Dedifferentiated amniotic fluid mesenchymal stem cell (primary cell): ENCODE measurements at regions not wholly inside any gene's neighbourhood (a gene's known extent, or its start where the extent isn't known, plus 50 kb on each side); places are given as distances from the start of the nearest gene placed in this dataset.
A peak's percentile ranks its signal among the peaks of the same experiment; 100 is the strongest.
"Not testable (repeated sequence)": the region's sequence is repeated elsewhere in the genome, so short reads cannot be mapped to it uniquely, and the experiment has no call there.

Source experiments
- DNase-seq: peaks from one replicate; pipeline ENCODE4 v3.0.0-alpha.2; 2016; ENCODE audit errors: extremely low spot score

GRCh38 chr20:29881107-29881506 lies 1376.4 kb upstream of the DEFB115 start:
- peak; percentile 40 for DNase-seq

DNA sequence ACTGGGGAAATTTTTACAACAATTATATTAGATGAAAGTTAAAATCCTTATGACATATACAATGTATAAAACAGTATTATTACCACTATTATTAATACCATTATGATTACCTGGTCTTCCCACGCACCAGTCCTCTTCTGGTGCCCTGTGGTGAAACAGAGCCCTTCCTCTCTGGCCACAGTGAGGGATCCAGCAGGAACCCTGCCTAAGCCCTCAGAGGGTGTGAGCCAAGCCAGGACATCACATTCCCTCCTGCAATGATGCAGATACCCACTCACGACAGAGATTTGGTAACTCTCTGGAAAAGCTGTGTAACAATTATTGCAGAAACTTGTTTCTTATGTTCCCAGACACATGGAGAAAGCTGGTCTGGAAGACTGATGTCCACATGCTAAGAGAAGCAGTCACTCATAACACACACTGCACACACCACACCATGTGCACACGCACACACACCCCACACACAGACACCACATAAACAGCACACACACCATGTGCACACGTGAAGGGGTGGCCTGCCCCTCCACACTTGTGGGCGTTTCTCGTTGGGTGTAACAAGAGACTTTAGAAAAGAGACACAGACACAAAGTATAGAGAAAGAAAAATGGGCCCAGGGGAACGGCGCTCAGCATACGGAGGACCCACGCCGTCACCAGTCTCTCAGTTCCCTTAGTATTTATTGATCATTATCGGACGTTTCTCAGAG lies 1373.8 kb upstream of the DEFB115 start:
- DNase-seq, result peak; percentile 11

DNA sequence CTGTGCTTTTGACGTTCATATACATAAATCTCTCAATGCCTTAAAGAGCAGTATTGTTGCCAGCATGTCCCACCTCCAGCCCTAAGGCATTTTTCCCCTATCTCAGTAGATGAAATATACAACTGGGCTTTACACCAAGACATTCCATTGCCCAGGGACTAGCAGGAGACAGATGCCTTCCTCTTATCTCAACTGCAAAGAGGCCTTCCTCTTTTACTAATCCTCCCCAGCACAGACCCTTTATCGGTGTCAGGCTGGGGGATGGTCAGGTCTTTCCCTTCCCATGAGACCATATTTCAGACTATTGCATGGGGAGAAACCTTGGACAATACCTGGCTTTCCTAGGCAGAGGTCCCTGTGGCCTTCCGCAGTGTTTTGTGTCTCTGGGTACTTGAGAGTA lies 1373.1 kb upstream of the DEFB115 start:
- DNase-seq, result not testable (repeated sequence)

DNA sequence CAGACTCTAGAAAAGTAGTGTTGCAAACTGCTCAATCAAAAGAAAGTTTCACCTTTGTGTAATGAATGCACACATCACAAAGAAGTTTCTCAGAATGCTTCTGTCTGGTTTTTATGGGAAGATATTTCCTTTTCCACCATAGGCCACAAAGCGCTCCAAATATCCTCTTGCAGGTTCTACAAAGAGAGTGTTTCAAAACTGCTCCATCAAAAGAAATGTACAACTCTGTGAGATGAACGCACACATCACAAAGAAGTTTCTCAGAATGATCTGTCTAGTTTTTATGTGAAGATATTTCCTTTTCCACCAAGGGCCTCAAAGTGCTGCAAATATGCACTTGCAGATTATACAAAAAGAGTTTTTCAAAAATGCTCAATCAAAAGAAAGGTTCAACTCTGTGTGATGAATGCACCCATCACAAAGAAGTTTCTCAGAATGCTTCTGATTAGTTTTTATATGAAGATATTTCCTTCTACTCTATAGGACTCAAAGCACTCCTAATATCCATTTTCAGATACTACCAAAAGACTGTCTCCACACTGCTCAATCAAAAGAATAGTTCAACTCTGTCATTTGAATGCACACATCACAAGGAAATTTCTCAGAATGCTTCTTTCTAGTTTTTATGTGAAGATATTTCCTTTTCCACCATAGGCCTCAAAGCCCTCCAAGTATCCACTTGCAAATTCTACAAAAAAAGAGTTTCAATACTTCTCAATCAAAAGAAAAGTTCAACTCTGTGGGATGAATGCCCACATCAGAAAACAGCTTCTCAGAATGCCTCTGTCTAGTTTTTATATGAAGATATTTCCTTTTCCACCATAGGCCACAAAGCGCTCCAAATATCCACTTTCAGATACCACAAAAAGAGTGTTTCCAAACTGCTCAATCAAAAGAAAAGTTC lies 1371.9 kb upstream of the DEFB115 start:
- DNase-seq, result peak; percentile 51

DNA sequence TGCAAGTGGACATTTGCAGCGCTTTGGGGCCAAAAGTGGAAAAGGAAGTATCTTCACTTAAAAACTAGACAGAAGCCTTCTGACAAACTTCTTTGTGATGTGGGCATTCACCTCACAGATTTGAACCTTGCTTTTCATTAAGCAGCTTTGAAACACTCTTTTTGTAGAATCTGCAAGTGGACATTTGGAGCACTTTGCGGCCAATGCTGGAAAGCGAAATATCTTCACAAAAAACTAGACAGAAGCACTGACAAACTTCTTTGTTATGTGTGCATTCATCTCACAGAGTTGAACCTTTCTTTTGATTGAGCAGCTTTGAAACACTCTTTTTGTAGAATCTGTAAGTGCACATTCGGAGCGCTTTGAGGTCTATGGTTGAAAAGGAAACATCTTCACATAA lies 1365.9 kb upstream of the DEFB115 start:
- DNase-seq, result peak; percentile 13
